GM10266 (cell line): ENCODE measurements at regions not wholly inside any gene's neighbourhood (a gene's known extent, or its start where the extent isn't known, plus 50 kb on each side); places are given as distances from the start of the nearest gene placed in this dataset.

Experiments
- DNase-seq: peaks from one replicate; pipeline ENCODE4 v3.0.0; 2012; ENCODE audit errors: extremely low spot score
- TF ChIP-seq, protein P1 (sequence below): IDR thresholded peaks from 2 replicates; pipeline ENCODE4 v1.5.1; 2012; ENCODE audit warnings: mild to moderate bottlenecking, low read depth; ENCODE audit not compliant: control insufficient read depth, insufficient read depth; ENCODE audit errors: missing control alignments

DNA sequence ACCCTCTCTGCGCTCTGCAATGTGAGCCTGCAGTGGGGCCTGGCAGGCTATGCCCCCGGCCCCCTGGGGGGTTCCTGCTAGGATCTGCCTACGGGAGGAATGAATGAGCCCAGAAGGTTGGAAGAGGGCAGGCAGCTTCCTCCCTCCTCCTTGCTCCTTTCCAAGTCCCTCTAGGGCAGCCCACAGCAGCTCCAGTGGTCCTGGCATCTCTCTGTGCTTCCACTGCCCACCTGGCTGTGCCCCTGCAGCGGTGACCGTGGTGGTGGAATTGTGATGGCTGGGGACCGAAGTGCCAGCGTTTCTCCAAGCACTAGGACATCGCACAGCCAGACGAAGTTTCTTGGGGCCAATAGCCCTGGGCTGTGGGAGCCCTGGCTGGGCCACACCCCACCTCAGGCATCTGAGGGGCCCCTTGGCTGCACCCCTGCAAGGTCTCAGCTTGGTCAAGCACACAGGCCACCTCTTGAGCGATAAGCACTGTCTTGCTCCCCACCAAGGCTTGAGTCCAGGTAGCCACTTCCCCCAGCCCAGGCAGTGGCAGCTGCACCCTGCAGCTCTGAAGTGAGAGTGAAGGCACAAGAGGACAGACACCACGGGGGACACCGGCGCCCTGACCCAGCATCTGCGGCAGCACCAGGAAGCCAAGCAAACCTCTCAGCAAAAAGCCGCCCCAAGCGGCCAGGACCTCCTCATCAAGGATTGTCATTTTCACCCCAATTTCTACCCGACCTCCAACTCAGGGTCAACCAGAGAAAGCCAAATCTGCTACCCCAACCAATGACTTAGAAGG is 346.3 kb downstream of the CTTN start:
- DNase-seq, result no peak
- TF ChIP-seq, protein P1, sequence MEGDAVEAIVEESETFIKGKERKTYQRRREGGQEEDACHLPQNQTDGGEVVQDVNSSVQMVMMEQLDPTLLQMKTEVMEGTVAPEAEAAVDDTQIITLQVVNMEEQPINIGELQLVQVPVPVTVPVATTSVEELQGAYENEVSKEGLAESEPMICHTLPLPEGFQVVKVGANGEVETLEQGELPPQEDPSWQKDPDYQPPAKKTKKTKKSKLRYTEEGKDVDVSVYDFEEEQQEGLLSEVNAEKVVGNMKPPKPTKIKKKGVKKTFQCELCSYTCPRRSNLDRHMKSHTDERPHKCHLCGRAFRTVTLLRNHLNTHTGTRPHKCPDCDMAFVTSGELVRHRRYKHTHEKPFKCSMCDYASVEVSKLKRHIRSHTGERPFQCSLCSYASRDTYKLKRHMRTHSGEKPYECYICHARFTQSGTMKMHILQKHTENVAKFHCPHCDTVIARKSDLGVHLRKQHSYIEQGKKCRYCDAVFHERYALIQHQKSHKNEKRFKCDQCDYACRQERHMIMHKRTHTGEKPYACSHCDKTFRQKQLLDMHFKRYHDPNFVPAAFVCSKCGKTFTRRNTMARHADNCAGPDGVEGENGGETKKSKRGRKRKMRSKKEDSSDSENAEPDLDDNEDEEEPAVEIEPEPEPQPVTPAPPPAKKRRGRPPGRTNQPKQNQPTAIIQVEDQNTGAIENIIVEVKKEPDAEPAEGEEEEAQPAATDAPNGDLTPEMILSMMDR, result no peak

DNA sequence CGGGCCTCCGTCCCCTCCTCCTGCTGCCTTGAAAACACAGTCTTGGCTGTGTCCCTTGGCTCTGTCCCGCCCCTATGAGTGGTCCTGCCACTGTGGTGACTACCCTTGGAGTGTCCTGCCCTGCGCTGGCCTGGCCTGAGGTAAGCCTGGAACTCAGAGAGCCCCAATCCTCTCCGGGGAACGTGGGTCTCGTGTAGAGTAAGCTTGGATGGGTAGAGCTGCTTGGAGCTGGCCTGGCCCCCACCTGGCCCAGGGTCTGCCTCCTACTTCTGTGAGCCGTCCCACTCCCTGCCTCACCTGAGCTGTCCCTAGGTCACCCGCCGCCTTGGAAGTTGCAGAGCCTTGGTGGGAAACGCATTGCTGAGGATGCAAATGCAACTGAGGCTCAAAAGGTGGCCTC is 347.1 kb downstream of the CTTN start:
- TF ChIP-seq, protein P1, result no peak
- no peak for DNase-seq

DNA sequence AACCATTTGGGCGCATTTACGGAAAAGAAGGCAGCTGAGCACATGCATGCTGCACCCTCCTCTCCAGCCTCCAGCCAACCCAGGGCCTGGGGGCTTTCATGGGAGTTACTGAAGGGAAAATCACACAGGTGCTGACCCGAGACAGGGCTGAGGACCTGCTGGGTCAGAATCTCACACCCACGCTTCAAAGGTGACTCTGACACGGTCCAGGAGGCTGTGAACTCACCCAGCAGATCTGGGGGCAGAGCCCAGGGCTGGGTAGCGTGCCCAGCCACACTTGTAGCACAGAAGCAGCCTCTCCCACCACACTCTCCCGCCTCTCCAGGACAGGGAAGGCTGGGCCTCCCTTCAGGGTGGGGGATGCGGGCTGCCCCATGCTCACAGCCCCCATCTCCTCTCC is 347.6 kb downstream of the CTTN start:
- DNase-seq, result no peak
- TF ChIP-seq, protein P1, result no peak

DNA sequence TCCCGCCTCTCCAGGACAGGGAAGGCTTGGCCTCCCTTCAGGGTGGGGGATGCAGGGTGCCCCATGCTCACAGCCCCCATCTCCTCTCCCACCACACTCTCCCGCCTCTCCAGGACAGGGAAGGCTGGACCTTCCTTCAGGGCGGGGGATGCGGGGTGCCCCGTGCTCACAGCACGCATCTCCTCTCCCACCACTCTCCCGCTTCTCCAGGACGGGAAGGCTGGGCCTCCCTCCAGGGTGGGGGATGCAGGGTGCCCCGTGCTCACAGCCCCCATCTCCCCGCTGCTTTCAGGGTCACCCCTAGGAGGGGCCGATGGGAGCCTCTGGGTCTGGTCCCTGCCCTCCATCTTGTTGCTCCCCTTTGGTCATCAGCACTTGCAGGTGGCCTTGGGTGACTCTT is 348.0 kb downstream of the CTTN start:
- TF ChIP-seq, protein P1, result no peak
- DNase-seq, result no peak

DNA sequence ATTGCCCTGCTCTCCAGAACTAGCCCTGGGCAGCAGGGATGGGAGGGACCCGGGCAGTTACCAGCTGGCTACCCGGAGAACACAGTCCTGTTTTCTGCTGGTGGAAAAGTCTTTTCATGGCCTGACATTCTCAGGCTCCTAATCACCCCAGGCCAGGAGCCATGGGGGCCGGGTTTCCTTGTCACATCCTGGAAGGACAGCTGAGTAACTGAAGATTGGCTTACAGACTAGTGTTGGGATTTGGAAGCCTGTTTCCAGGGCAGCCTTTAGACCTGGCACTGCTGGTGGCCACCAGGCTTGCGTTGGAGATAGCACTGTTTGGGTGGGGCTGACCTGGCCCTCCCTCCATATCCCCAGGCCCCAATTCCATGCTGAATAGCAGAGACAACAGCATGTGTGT is 349.0 kb downstream of the CTTN start:
- DNase-seq, result no peak
- TF ChIP-seq, protein P1, result no peak

DNA sequence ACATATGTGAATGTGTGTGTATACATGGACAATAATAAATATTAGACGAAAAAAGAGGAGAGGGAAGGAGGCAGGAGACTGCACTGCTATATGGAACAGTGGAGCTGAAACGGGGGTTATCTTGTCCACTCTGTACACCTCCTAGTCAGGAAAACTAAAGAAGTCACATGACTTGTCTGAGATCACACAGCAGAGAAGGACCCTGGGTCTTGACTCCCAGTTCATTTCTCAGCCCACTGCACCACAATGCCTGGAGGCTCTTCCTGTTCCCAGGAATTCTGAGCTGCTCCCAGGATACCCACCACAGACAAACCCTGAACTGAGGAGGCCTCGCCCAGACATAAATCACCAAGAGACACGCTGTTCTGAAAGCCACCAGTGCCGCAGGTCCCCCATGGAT is 349.6 kb downstream of the CTTN start:
- TF ChIP-seq, protein P1, result no peak
- DNase-seq, result no peak

DNA sequence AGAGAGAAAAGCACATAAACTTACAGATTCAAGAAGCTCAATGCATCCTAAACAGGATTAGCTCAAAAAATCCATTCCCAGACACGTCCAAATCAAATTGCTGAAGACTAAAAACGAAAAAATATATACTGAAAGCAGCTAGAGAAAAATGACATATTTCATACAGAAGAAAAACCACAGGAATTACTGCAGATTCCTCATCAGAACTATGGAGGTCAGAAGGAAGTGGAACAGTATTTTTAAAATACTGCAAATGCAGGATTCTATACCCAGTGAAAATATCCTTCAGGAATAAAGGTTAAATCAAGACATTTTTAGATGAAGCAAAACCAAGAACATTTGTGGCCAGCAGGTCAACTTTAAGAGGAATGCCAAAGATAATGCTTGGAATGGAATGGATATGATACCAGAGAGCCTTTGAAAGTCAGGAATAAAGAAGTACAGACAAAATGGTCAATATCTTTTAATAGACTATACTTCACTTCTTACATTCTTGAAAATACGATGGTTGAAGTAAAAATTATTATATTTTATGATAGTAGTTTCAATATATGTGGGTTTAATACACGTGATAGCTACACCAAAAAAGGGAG is 352.9 kb downstream of the CTTN start:
- no peak for DNase-seq
- TF ChIP-seq, protein P1, result no peak
